Loucy (cell line): ENCODE measurements at regions not wholly inside any gene's neighbourhood (a gene's known extent, or its start where the extent isn't known, plus 50 kb on each side); places are given as distances from the start of the nearest gene placed in this dataset.

Experiments used
- H2AFZ ChIP-seq: fragments of 200-600 bp; sonication (generic); 2 replicates; pipeline ENCODE4 v1.6.0; 2016; ENCODE audit warnings: antibody characterized with exemption, mild to moderate bottlenecking, low read length, moderate library complexity
- H3F3A ChIP-seq: fragments of 200-600 bp; 2 replicates; pipeline ENCODE4 v1.6.0; 2016; ENCODE audit warnings: antibody characterized with exemption, low read depth, mild to moderate bottlenecking
- H3K27me3 ChIP-seq: fragments of 200-600 bp; sonication (generic); 2 replicates; pipeline ENCODE4 v1.6.1; 2014; ENCODE audit warnings: low read length, mild to moderate bottlenecking; ENCODE audit not compliant: insufficient read depth, poor library complexity, severe bottlenecking
- H3K36me3 ChIP-seq: fragments of 200-600 bp; sonication (generic); 2 replicates; pipeline ENCODE4 v1.6.1; 2016; ENCODE audit warnings: low read length; ENCODE audit not compliant: insufficient read depth
- H3K4me1 ChIP-seq: fragments of 200-600 bp; sonication (generic); 2 replicates; pipeline ENCODE4 v1.5.1; 2014; ENCODE audit warnings: low read length, mild to moderate bottlenecking; ENCODE audit not compliant: insufficient read depth, poor library complexity, severe bottlenecking
- H3K4me2 ChIP-seq: fragments of 200-600 bp; sonication (generic); 2 replicates; pipeline ENCODE4 v1.6.0; 2014; ENCODE audit warnings: antibody characterized with exemption, low read length, low read depth, mild to moderate bottlenecking; ENCODE audit not compliant: poor library complexity, severe bottlenecking
- H3K4me3 ChIP-seq: fragments of 200-600 bp; sonication (generic); 2 replicates; pipeline ENCODE4 v1.5.1; 2014; ENCODE audit warnings: low read length, mild to moderate bottlenecking, mixed read lengths; ENCODE audit not compliant: poor library complexity, severe bottlenecking
- H3K79me2 ChIP-seq: fragments of 200-600 bp; sonication (generic); 2 replicates; pipeline ENCODE4 v1.6.1; 2014; ENCODE audit warnings: low read length; ENCODE audit not compliant: insufficient read depth
- H3K9ac ChIP-seq: fragments of 200-600 bp; sonication (generic); 2 replicates; pipeline ENCODE4 v1.6.0; 2014; ENCODE audit warnings: mild to moderate bottlenecking, low read depth, low read length, moderate library complexity; ENCODE audit not compliant: poor library complexity, severe bottlenecking
- H3K9me2 ChIP-seq: fragments of 200-600 bp; sonication (generic); replicated peaks from 2 replicates; pipeline ENCODE4 v1.6.1; 2016; ENCODE audit warnings: low read depth, low read length, mixed read lengths
- H3K9me3 ChIP-seq: fragments of 200-600 bp; sonication (generic); 2 replicates; pipeline ENCODE4 v1.6.1; 2014; ENCODE audit warnings: mild to moderate bottlenecking, antibody characterized with exemption, low read length, low read depth; ENCODE audit not compliant: insufficient read depth
- H4K20me1 ChIP-seq: fragments of 200-600 bp; sonication (generic); 2 replicates; pipeline ENCODE4 v1.6.0; 2014; ENCODE audit warnings: antibody characterized with exemption, low read length, mild to moderate bottlenecking; ENCODE audit not compliant: insufficient read depth, poor library complexity, severe bottlenecking
- CTCF ChIP-seq: fragments of 200-600 bp; sonication (generic); conservative IDR thresholded peaks from 2 replicates; pipeline ENCODE4 v1.5.1; 2014; ENCODE audit warnings: mild to moderate bottlenecking, antibody characterized with exemption, low read length
- EZH2phosphoT487 ChIP-seq: fragments of 200-600 bp; IDR thresholded peaks from 2 replicates; pipeline ENCODE4 v1.6.1; 2018; ENCODE audit warnings: antibody characterized with exemption, mild to moderate bottlenecking, moderate library complexity, borderline replicate concordance

GRCh38 chr15:79724804-79725203 is 172.0 kb downstream of the MTHFS start:
- TF ChIP-seq EZH2phosphoT487: no peak
- TF ChIP-seq CTCF: no peak
- no peak overlapping the region for H3K4me3 ChIP-seq

GRCh38 chr15:79728867-79729266 is 167.9 kb downstream of the MTHFS start:
- Histone ChIP-seq H3F3A (no peaks in the 10 kb centered on the region), H3K79me2 (no peaks in the 10 kb centered on the region), H4K20me1 (no peaks in the 10 kb centered on the region), H2AFZ (no peak overlapping the region), H3K36me3 (no peaks in the 10 kb centered on the region), H3K9ac (no peak overlapping the region), H3K4me3 (no peak overlapping the region), H3K4me1 (no peaks in the 10 kb centered on the region), H3K9me2 (no peaks in the 10 kb centered on the region), H3K4me2 (no peak overlapping the region), H3K9me3 (no peaks in the 10 kb centered on the region), H3K27me3 (no peaks in the 10 kb centered on the region)
- TF ChIP-seq CTCF (no peak), EZH2phosphoT487 (no peak)

More at GRCh38 chr15:79724804-79725203, 172.0 kb downstream of the MTHFS start:
- Histone ChIP-seq H3K4me1 (no peaks in the 10 kb centered on the region), H3K79me2 (no peaks in the 10 kb centered on the region), H3K36me3 (no peaks in the 10 kb centered on the region), H3K9ac (no peak overlapping the region), H3F3A (no peaks in the 10 kb centered on the region), H3K27me3 (no peaks in the 10 kb centered on the region), H2AFZ (no peak overlapping the region), H4K20me1 (no peaks in the 10 kb centered on the region), H3K9me2 (no peaks in the 10 kb centered on the region), H3K9me3 (no peaks in the 10 kb centered on the region), H3K4me2 (no peak overlapping the region)

GRCh38 chr15:79736435-79737000 is 160.3 kb downstream of the MTHFS start:
- Histone ChIP-seq H2AFZ (no peak overlapping the region), H3K36me3 (no peaks in the 10 kb centered on the region), H3F3A (no peaks in the 10 kb centered on the region), H3K9me3 (no peaks in the 10 kb centered on the region), H3K9ac (no peak overlapping the region), H3K79me2 (no peaks in the 10 kb centered on the region), H4K20me1 (no peaks in the 10 kb centered on the region), H3K4me3 (no peak overlapping the region), H3K9me2 (no peaks in the 10 kb centered on the region), H3K4me2 (no peak overlapping the region), H3K27me3 (no peaks in the 10 kb centered on the region), H3K4me1 (no peaks in the 10 kb centered on the region)
- TF ChIP-seq CTCF (no peak), EZH2phosphoT487 (no peak)
